H1 (cell line): ENCODE measurements at regions not wholly inside any gene's neighbourhood (a gene's known extent, or its start where the extent isn't known, plus 50 kb on each side); places are given as distances from the start of the nearest gene placed in this dataset.

Experiments used
- CTCF ChIP-seq, 3 experiments: IDR thresholded peaks; 1 replicate in 2 of 3; 2 replicates in 1 of 3; pipeline versions ENCODE4 v1.5.1 to v1.6.1; 2011; ENCODE audit warnings: low read length in 3 of 3, mild to moderate bottlenecking in 3 of 3, inconsistent platforms in 2 of 3, low read depth in 1 of 3, moderate library complexity in 1 of 3; ENCODE audit not compliant: insufficient read depth in 1 of 3; ENCODE audit errors: control extremely low read depth in 1 of 3
- SP1 ChIP-seq: IDR thresholded peaks from 2 replicates; pipeline ENCODE4 v1.6.1; 2011; ENCODE audit warnings: low read depth, low read length
- TAF1 ChIP-seq: IDR thresholded peaks from 2 replicates; pipeline ENCODE4 v1.6.1; 2011; ENCODE audit warnings: mild to moderate bottlenecking, low read depth, low read length
- TF ChIP-seq, protein P1 (sequence below): IDR thresholded peaks from 2 replicates; pipeline ENCODE4 v1.6.1; 2012; ENCODE audit warnings: inconsistent platforms

DNA sequence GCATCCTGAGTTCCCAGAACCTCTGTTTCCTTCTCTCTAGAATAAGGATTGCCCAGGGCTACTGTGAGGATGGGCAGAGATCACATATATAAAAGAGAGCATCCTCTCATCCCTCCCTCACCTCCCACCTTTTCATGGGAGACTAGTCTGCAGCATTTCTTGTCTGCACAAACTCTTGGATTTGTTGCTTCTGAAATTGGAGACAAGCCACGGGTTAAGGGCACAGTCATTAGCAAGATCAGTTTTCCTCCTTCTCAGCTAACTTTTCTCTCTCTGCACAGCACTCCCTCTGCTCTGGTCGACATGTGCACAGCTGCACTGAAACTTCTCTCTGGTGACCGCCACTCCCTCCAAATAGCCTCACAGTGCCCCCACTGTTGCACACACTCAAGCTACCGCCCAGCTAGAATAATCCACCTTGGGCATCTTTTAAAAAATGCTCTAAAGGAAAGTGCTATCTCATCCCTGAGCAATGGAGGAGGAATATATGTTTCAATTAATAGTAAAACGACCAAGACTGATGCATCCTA is 50.9 kb upstream of the DUSP22 start:
- TF ChIP-seq CTCF (IDR thresholded peaks at IDR 0.05; ENCODE audit: control extremely low read depth in 1 of 3, insufficient read depth in 1 of 3, low read depth in 1 of 3, low read length in 3 of 3): no peak
- no peak for TF ChIP-seq TAF1
- TF ChIP-seq, protein P1, sequence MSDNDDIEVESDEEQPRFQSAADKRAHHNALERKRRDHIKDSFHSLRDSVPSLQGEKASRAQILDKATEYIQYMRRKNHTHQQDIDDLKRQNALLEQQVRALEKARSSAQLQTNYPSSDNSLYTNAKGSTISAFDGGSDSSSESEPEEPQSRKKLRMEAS: no peak
- TF ChIP-seq SP1: no peak
